GM19467 (cell line): ENCODE measurements at regions not wholly inside any gene's neighbourhood (a gene's known extent, or its start where the extent isn't known, plus 50 kb on each side); places are given as distances from the start of the nearest gene placed in this dataset.
"Not testable (repeated sequence)": the region's sequence is repeated elsewhere in the genome, so short reads cannot be mapped to it uniquely, and the experiment has no call there.

Source experiments
- ATAC-seq: cut with Tn5 transposase; IDR thresholded peaks from one replicate; pipeline ENCODE4 v1.9.1; 2021; ENCODE audit warnings: mild to moderate bottlenecking, moderate library complexity; ENCODE audit not compliant: unreplicated experiment

GRCh38 chr7:51428217-51428887 lies 111.7 kb upstream of the COBL start:
- no peak for ATAC-seq

- ATAC-seq: no peak
These were observed 109.6 kb upstream of the COBL start for GRCh38 chr7:51426163-51426562.

- not testable (repeated sequence) for ATAC-seq
These were observed 93.3 kb upstream of the COBL start for GRCh38 chr7:51409934-51410333.

- not testable (repeated sequence) for ATAC-seq
These were observed 81.0 kb upstream of the COBL start for GRCh38 chr7:51397608-51398007.

- not testable (repeated sequence) for ATAC-seq
These were observed 76.4 kb upstream of the COBL start for GRCh38 chr7:51393003-51393402.

- ATAC-seq: not testable (repeated sequence)
These were observed 73.3 kb upstream of the COBL start for GRCh38 chr7:51389952-51390351.

- ATAC-seq: not testable (repeated sequence)
These were observed 72.7 kb upstream of the COBL start for GRCh38 chr7:51389216-51389812.

- not testable (repeated sequence) for ATAC-seq
These were observed 71.6 kb upstream of the COBL start for GRCh38 chr7:51388241-51388640.

GRCh38 chr7:51386806-51387568 lies 70.4 kb upstream of the COBL start:
- ATAC-seq: not testable (repeated sequence)

GRCh38 chr7:51386184-51386583 lies 69.6 kb upstream of the COBL start:
- not testable (repeated sequence) for ATAC-seq

- ATAC-seq: not testable (repeated sequence)
These were observed 65.6 kb upstream of the COBL start for GRCh38 chr7:51382243-51382642.

- ATAC-seq: no peak
These were observed 59.9 kb upstream of the COBL start for GRCh38 chr7:51376420-51377092.

- no peak for ATAC-seq
These were observed 58.3 kb upstream of the COBL start for GRCh38 chr7:51374936-51375335.

GRCh38 chr7:51373607-51374006 lies 57.0 kb upstream of the COBL start:
- not testable (repeated sequence) for ATAC-seq

- no peak for ATAC-seq
These were observed 53.1 kb upstream of the COBL start for GRCh38 chr7:51369746-51370145.

- ATAC-seq: not testable (repeated sequence)
These were observed 52.6 kb upstream of the COBL start for GRCh38 chr7:51369228-51369627.

GRCh38 chr7:51368334-51368733 lies 51.7 kb upstream of the COBL start:
- ATAC-seq: no peak

- ATAC-seq: no peak
These were observed 51.0 kb upstream of the COBL start for GRCh38 chr7:51367614-51367968.

GRCh38 chr7:51366930-51367613 lies 50.5 kb upstream of the COBL start:
- no peak for ATAC-seq
